Stimulated activated naive CD4-positive, alpha-beta T cell treated with Interleukin-2 at 50 U/mL for 16 hours (primary cell): ENCODE measurements at regions not wholly inside any gene's neighbourhood (a gene's known extent, or its start where the extent isn't known, plus 50 kb on each side); places are given as distances from the start of the nearest gene placed in this dataset.
"Not testable (repeated sequence)": the region's sequence is repeated elsewhere in the genome, so short reads cannot be mapped to it uniquely, and the experiment has no call there.

Experiments used
- DNase-seq: peaks from one replicate; lab custom pipeline; 2025; lab: John Stamatoyannopoulos, UW

GRCh38 chr1:9465640-9466039 is 73.6 kb upstream of the SLC25A33 start:
- no peak for DNase-seq

- DNase-seq: no peak
Observed at GRCh38 chr1:9466780-9467758, 72.2 kb upstream of the SLC25A33 start.

- DNase-seq: not testable (repeated sequence)
Observed at GRCh38 chr1:9469882-9470281, 69.4 kb upstream of the SLC25A33 start.

DNA sequence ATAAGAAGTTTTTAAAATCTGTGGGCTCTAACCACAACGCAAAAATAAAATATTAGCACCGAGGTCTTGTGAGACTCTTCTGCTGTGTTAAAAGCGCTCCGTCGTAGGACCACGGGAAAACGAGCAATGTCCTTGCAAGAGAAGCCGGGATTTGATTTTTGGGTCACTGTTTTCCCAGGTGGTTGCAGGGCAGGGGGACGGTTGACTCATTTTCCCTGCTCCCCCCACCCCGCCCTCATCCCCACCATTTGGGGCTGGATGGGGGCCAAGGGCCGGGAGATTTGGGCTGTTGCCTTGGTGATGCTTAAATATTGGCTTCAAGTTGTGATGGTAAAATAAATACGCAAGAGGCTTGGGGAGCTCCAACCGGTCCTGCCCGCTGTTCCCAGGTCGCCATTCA is 67.6 kb upstream of the SLC25A33 start:
- no peak for DNase-seq

DNA sequence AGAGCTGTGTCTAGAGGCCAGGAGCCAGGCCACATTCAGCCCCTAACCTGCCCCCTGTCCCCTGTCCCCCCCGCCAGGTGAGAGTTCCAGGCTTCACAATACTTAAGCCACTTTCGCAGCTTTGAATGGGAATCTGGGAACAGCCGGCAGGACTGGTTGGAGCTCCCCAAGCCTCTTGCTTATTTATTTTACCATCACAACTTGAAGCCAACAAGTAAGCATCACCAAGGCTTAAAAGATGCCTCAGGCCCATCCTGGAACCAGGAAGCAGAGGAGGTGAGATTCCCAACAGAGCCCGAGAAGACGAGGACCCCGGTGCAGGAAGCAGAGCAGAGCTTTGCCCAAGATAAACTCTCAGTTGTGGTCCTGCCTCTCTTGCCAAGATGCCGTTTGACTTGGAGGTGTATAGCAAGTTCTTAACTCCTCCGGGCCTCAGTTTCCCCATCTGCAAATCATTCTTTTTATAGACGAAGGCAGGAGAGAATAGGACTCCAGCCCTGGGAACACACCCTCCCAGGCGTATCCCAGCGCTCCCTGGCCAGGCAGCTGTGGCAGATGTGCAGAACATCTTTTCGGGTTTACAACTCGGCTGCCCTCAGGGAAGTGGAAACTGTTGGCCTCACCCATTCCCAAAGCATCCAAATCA is 66.8 kb upstream of the SLC25A33 start:
- DNase-seq: no peak

DNA sequence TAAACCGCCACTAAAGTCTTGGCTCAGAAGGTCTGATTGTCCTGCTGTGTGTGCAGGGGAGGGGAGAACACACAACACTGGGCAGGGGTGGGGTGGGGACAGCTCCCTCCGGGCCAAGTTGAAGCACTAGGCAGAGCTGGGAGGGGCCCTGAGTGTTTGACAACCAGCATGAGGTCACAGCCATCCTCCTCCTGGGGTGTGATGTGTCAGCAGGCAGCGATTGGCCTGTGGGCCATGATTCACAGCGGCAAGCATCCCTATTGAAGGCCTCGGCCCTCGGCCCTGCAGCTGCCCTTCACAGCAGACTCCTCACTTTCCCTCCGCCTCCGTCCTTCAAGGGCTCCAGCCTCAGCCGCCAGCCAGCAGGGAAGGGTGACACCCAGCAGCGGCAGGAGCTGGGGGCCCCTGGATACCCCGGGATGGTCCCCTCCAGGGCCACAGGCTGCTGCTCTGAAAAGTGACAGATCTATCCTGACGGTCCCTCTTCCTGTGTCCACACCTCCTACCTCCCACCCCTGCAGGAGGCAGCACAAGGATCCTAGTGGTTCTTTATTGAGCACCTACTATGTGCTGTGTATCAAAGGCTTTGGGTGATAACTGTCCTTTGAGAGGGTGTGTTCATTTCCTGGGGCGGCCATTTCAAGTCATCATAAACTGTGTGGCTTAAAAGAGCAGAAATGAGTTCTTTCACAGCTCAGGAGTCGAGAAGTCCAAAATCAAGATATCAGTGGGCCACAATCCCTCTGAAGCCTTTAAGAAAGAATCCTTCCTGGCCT is 66.0 kb upstream of the SLC25A33 start:
- DNase-seq: no peak

- no peak for DNase-seq
Observed at GRCh38 chr1:9475061-9475627, 64.1 kb upstream of the SLC25A33 start.

- DNase-seq: no peak
Observed at GRCh38 chr1:9476790-9477463, 62.3 kb upstream of the SLC25A33 start.

- DNase-seq: no peak
Observed at GRCh38 chr1:9477535-9477934, 61.7 kb upstream of the SLC25A33 start.

GRCh38 chr1:9478021-9478420 is 61.2 kb upstream of the SLC25A33 start:
- no peak for DNase-seq

GRCh38 chr1:9481048-9481447 is 58.2 kb upstream of the SLC25A33 start:
- no peak for DNase-seq

DNA sequence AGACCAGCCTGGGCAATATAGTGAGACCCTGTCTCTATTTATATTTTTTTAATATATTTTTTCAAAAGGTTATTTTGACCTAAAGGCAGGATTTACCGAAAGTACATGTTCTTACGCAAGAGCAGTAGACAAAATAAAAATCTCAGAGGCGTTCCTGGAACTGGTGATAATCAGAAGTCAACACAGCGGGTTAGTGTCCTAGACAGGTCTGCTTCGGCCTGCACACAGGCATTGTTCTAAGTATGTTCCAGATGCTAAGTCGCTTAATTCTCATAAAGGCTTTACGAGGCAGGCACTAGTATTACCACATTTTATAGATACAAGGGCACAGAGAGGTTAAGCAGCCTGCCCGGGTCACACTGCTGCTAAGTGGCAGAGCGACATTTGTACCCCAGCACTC is 56.9 kb upstream of the SLC25A33 start:
- DNase-seq: no peak

GRCh38 chr1:9482816-9483572 is 56.3 kb upstream of the SLC25A33 start:
- DNase-seq: no peak

GRCh38 chr1:9486466-9487140 is 52.7 kb upstream of the SLC25A33 start:
- no peak for DNase-seq
